ENCODE measurements at regions not wholly inside any gene's neighbourhood (a gene's known extent, or its start where the extent isn't known, plus 50 kb on each side); places are given as distances from the start of the nearest gene placed in this dataset.
"Not testable (repeated sequence)": the region's sequence is repeated elsewhere in the genome, so short reads cannot be mapped to it uniquely, and the experiment has no call there.

- H2AFZ ChIP-seq = peak overlapping the region; percentile 53
- H3K27me3 ChIP-seq = no peaks in the 10 kb centered on the region
- H3K4me1 ChIP-seq (ENCODE audit: insufficient read depth) = peaks cover 5% of the 10 kb centered on the region
- no peaks in the 10 kb centered on the region for H4K20me1 ChIP-seq (ENCODE audit: insufficient read depth, poor library complexity, severe bottlenecking)
- no peak overlapping the region for H3K4me3 ChIP-seq
- no peak for TF ChIP-seq EZH2 (IDR thresholded peaks at IDR 0.05; ENCODE audit: borderline replicate concordance)
- no peak for TF ChIP-seq CTCF (IDR thresholded peaks at IDR 0.05; ENCODE audit: poor library complexity)
- TF ChIP-seq EZH2phosphoT487 (IDR thresholded peaks at IDR 0.05; ENCODE audit: low read depth, severe bottlenecking, unreplicated experiment) = no peak
- H3K36me3 ChIP-seq (replicated peaks; ENCODE audit: insufficient read depth, low read depth) = no peaks in the 10 kb centered on the region
- DNase-seq (ENCODE audit: low spot score) = no peak
- no peak overlapping the region for H3K27ac ChIP-seq
- 24% methylated on average over 8 of the region's 8 CpGs for WGBS (ENCODE audit: low lambda C conversion rate, missing lambda C conversion rate)
- no peaks in the 10 kb centered on the region for H3K79me2 ChIP-seq
- H3K4me2 ChIP-seq = peak overlapping the region; percentile 55
- no peaks in the 10 kb centered on the region for H3K9me2 ChIP-seq (replicated peaks; ENCODE audit: insufficient read depth)
- H3K9me3 ChIP-seq (ENCODE audit: low read depth) = no peaks in the 10 kb centered on the region
Observed at GRCh38 chr3:103554451-103554850, 1119.6 kb downstream of the ZPLD1 start.

GRCh38 chr3:103564116-103564515, 1129.3 kb downstream of the ZPLD1 start:
- H3K36me3 ChIP-seq (replicated peaks; ENCODE audit: insufficient read depth, low read depth); H3K4me1 ChIP-seq (ENCODE audit: insufficient read depth): not testable (repeated sequence)
- 89% methylated on average over 6 of the region's 6 CpGs for WGBS (ENCODE audit: low lambda C conversion rate, missing lambda C conversion rate)

GRCh38 chr3:103585809-103586208, 1151.0 kb downstream of the ZPLD1 start:
- Histone ChIP-seq H3K4me3 (no peak overlapping the region), H3K4me2 (no peak overlapping the region), H3K79me2 (no peaks in the 10 kb centered on the region), H3K9me2 (replicated peaks; ENCODE audit: insufficient read depth) (no peaks in the 10 kb centered on the region), H3K27ac (no peak overlapping the region), H3K9me3 (ENCODE audit: low read depth) (no peaks in the 10 kb centered on the region), H3K4me1 (ENCODE audit: insufficient read depth) (no peaks in the 10 kb centered on the region), H2AFZ (no peak overlapping the region), H4K20me1 (ENCODE audit: insufficient read depth, poor library complexity, severe bottlenecking) (no peaks in the 10 kb centered on the region), H3K27me3 (no peaks in the 10 kb centered on the region), H3K36me3 (replicated peaks; ENCODE audit: insufficient read depth, low read depth) (no peaks in the 10 kb centered on the region)
- DNase-seq (ENCODE audit: low spot score) = no peak
- TF ChIP-seq EZH2 (IDR thresholded peaks at IDR 0.05; ENCODE audit: borderline replicate concordance) = no peak
- no peak for TF ChIP-seq CTCF (IDR thresholded peaks at IDR 0.05; ENCODE audit: poor library complexity)
- TF ChIP-seq EZH2phosphoT487 (IDR thresholded peaks at IDR 0.05; ENCODE audit: low read depth, severe bottlenecking, unreplicated experiment) = no peak
- WGBS (ENCODE audit: low lambda C conversion rate, missing lambda C conversion rate) = 60% methylated on average over 4 of the region's 4 CpGs

More at GRCh38 chr3:103564116-103564515, 1129.3 kb downstream of the ZPLD1 start:
- not testable (repeated sequence) for H3K9me3 ChIP-seq (ENCODE audit: low read depth); H3K9me2 ChIP-seq (replicated peaks; ENCODE audit: insufficient read depth); H3K27ac ChIP-seq; DNase-seq (ENCODE audit: low spot score); H4K20me1 ChIP-seq (ENCODE audit: insufficient read depth, poor library complexity, severe bottlenecking); H3K79me2 ChIP-seq; H3K27me3 ChIP-seq; H2AFZ ChIP-seq; H3K4me3 ChIP-seq; H3K4me2 ChIP-seq

- Histone ChIP-seq H4K20me1 (ENCODE audit: insufficient read depth, poor library complexity, severe bottlenecking) (no peaks in the 10 kb centered on the region), H3K27ac (no peak overlapping the region), H3K36me3 (replicated peaks; ENCODE audit: insufficient read depth, low read depth) (no peaks in the 10 kb centered on the region), H2AFZ (no peak overlapping the region), H3K9me3 (ENCODE audit: low read depth) (no peaks in the 10 kb centered on the region), H3K27me3 (no peaks in the 10 kb centered on the region), H3K79me2 (no peaks in the 10 kb centered on the region), H3K4me2 (no peak overlapping the region), H3K4me1 (ENCODE audit: insufficient read depth) (no peaks in the 10 kb centered on the region), H3K4me3 (no peak overlapping the region), H3K9me2 (replicated peaks; ENCODE audit: insufficient read depth) (no peaks in the 10 kb centered on the region)
- no peak for TF ChIP-seq EZH2phosphoT487 (IDR thresholded peaks at IDR 0.05; ENCODE audit: low read depth, severe bottlenecking, unreplicated experiment)
- TF ChIP-seq EZH2 (IDR thresholded peaks at IDR 0.05; ENCODE audit: borderline replicate concordance) = no peak
- no peak for TF ChIP-seq CTCF (IDR thresholded peaks at IDR 0.05; ENCODE audit: poor library complexity)
- no peak for DNase-seq (ENCODE audit: low spot score)
- WGBS (ENCODE audit: low lambda C conversion rate, missing lambda C conversion rate) = 92% methylated on average over 2 of the region's 2 CpGs
Observed at GRCh38 chr3:103589770-103590169, 1155.0 kb downstream of the ZPLD1 start.
